ENCODE measurements at regions not wholly inside any gene's neighbourhood (a gene's known extent, or its start where the extent isn't known, plus 50 kb on each side); places are given as distances from the start of the nearest gene placed in this dataset.

- ChIA-PET CTCF (no interaction called here), SMC1A (ENCODE audit: uncharacterized antibody, unreplicated experiment) (no interaction called here), RAD21 (ENCODE audit: unreplicated experiment) (no interaction called here), POLR2A (no interaction called here)
- H4K20me1 ChIP-seq (ENCODE audit: control insufficient read depth, insufficient read depth): no peaks in the 10 kb centered on the region
- BruUV-seq (replicated peaks): no TSS peak
- H3K4me2 ChIP-seq (ENCODE audit: control insufficient read depth, insufficient read depth): no peak overlapping the region
- intact Hi-C loops (cut with micrococcal nuclease; ENCODE audit: unreplicated experiment): no loop called here
- no peak overlapping the region for H2AFZ ChIP-seq (ENCODE audit: control insufficient read depth, low read depth, low read length)
- 22% methylated on average over 6 of the region's 6 CpGs for WGBS (ENCODE audit: insufficient coverage, insufficient replicate concordance, low lambda C conversion rate, missing lambda C conversion rate)
- no peak for DNase-seq (ENCODE audit: low read depth, low spot score)
- H3K9ac ChIP-seq (ENCODE audit: control insufficient read depth, insufficient read depth, low read length): no peak overlapping the region
- FAIRE-seq: no peak
- in situ Hi-C loops (cut with MboI): loop anchor here (10.0 to 25.0 kb wide), 2 partner anchors 233 to 635 kb away; no protein-coding TSS in a partner anchor
- no peaks in the 10 kb centered on the region; a peak in 1 of 4 replicates for H3K27me3 ChIP-seq (replicated peaks in 1 of 2; ENCODE audit: control insufficient read depth in 2 of 2, insufficient read depth in 2 of 2, low read length in 1 of 2)
- H3K36me3 ChIP-seq (ENCODE audit: control insufficient read depth in 2 of 2, insufficient read depth in 2 of 2, low read length in 1 of 2): no peaks in the 10 kb centered on the region
- no peaks in the 10 kb centered on the region for H3K4me1 ChIP-seq (ENCODE audit: control insufficient read depth, insufficient read depth, low read length)
- ATAC-seq: no peak
- no peak overlapping the region for H3K4me3 ChIP-seq
- no peaks in the 10 kb centered on the region for H3K79me2 ChIP-seq (ENCODE audit: control insufficient read depth, insufficient read depth, low read length)
- no peak overlapping the region for H3K27ac ChIP-seq (ENCODE audit: control insufficient read depth, insufficient read depth)
- H3K9me3 ChIP-seq (replicated peaks; ENCODE audit: control insufficient read depth, insufficient read depth, low read length): no peaks in the 10 kb centered on the region
- TF ChIP-seq WRNIP1 (IDR thresholded peaks at IDR 0.05; ENCODE audit: borderline replicate concordance, low read depth, low read length) (no peak), BMI1 (IDR thresholded peaks at IDR 0.05; ENCODE audit: borderline replicate concordance) (no peak), ZNF687 (IDR thresholded peaks at IDR 0.05) (no peak), SP1 (IDR thresholded peaks at IDR 0.05; ENCODE audit: low read depth, low read length) (no peak), ZNF24 (IDR thresholded peaks at IDR 0.05) (no peak), CEBPB (IDR thresholded peaks at IDR 0.05; ENCODE audit: borderline replicate concordance in 1 of 2, low read depth in 2 of 2, low read length in 2 of 2) (no peak), ZBTB33 (IDR thresholded peaks at IDR 0.05) (no peak), RAD51 (IDR thresholded peaks at IDR 0.05) (no peak), TBL1XR1 (IDR thresholded peaks at IDR 0.05; ENCODE audit: low read depth, low read length) (no peak), RBBP5 (conservative IDR thresholded peaks at IDR 0.05) (no peak), NFYB (IDR thresholded peaks at IDR 0.05; ENCODE audit: insufficient read depth, low read depth, low read length) (no peak), PML (IDR thresholded peaks at IDR 0.05; ENCODE audit: low read length) (no peak), HDGF (IDR thresholded peaks at IDR 0.05) (no peak), E2F4 (IDR thresholded peaks at IDR 0.05; ENCODE audit: low read depth, low read length) (no peak)
- TF ChIP-seq, protein P1, sequence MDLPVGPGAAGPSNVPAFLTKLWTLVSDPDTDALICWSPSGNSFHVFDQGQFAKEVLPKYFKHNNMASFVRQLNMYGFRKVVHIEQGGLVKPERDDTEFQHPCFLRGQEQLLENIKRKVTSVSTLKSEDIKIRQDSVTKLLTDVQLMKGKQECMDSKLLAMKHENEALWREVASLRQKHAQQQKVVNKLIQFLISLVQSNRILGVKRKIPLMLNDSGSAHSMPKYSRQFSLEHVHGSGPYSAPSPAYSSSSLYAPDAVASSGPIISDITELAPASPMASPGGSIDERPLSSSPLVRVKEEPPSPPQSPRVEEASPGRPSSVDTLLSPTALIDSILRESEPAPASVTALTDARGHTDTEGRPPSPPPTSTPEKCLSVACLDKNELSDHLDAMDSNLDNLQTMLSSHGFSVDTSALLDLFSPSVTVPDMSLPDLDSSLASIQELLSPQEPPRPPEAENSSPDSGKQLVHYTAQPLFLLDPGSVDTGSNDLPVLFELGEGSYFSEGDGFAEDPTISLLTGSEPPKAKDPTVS (IDR thresholded peaks at IDR 0.05; ENCODE audit: low read depth, low read length): no peak
Measured at GRCh38 chr9:109579191-109579948, 81.3 kb upstream of the PTPN3 start.
